Hematopoietic multipotent progenitor cell treated with erythropoietin and hydrocortisone succinate and interleukin-3 and kit ligand, for 6 days (in vitro differentiated cells): ENCODE measurements at regions not wholly inside any gene's neighbourhood (a gene's known extent, or its start where the extent isn't known, plus 50 kb on each side); places are given as distances from the start of the nearest gene placed in this dataset.
A peak's percentile ranks its signal among the peaks of the same experiment; 100 is the strongest.

Source experiments
- DNase-seq: peaks from one replicate; pipeline ENCODE4 v3.0.0-alpha.2; 2015

DNA sequence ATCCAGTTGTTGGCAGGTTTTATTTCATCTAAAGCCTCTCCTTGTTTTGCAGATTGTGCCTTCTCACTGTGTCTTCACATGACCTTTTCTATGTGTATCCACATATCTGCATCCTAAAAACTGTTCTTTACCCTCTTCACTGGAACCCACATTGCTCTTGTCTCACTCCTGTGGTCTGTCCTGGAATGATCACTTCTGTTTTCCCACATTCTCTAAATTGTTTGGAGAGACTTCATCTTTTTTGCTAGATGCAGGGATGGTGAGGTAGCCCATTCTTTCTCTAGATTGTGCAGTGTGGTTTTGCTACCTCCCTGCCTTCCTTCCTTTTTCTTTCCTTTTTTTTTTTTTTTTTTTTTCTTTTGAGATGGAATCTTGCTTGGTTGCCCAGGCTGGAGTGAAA is 608.6 kb upstream of the MIR17HG start:
- no peak for DNase-seq

DNA sequence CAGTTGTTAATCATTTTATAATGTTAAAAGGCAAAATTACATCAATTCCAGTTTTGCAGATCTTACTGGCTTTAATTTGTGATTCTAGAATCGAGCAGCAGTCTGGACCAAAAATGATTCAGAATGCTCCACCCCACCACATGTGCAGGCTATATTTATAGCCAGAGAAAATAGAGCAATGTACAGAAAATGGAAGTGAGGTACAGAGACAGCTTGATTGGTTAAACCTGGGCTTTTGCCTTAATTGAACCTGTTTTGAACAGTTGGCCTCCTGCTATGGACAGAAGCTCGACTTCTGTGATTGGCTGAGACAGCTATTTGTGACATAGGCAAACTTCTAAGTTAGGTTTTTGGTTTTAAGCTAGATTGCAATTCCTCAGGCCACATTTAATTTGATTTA is 607.4 kb upstream of the MIR17HG start:
- no peak for DNase-seq

DNA sequence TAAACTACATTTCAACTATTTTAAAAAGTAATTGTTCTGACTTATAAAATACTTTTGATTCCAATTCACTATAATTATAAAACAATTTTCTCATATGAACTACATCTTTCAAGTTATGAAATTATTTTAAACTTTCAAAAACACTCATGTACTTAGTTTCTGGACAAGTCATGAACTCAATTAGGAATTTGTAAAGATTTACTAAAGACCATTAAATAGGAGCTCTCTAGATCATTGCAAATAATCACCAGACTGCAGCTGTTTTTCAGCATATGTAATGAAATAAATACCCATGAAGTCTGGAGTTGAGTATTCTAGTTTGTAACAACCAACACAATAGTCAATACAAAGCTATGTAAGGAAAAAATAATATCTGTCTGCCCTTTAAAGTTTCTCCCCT is 605.1 kb upstream of the MIR17HG start:
- no peak for DNase-seq

DNA sequence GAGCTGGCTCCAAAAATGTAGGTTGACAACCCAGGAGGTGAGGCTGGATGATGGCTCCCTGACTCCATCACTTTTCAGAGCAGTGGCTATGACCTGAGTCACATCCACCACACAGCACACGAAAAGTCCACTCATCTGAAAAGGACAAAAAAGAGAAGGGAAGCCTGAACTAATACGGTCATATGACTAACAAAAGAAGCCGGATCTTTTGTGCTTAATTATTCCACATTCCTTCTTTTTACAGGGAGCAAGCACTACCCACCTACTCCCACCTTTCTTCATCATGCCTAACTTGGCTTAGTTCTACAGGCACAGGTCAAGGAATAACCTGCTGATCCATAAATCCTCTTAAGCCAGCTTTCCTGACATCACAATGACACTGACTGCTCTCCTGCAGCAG is 601.3 kb upstream of the MIR17HG start:
- no peak for DNase-seq

DNA sequence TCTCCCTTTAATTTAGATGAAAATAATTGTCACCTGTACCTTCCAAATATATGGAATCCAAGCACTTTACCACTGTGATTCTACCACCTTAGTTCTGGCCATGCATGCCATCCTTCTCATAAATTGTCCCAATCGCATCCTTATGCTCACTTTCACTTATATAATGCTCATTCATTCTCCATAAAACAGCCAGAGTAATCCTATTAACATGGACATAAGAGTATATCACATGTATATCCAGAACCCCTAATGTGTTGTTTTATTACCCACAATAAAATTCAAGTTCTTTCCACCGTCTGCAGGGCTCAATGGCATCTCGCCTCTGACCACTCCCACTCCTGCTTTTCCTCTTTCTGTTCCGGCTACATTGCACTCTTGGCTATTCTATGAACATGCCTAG is 597.5 kb upstream of the MIR17HG start:
- no peak for DNase-seq

DNA sequence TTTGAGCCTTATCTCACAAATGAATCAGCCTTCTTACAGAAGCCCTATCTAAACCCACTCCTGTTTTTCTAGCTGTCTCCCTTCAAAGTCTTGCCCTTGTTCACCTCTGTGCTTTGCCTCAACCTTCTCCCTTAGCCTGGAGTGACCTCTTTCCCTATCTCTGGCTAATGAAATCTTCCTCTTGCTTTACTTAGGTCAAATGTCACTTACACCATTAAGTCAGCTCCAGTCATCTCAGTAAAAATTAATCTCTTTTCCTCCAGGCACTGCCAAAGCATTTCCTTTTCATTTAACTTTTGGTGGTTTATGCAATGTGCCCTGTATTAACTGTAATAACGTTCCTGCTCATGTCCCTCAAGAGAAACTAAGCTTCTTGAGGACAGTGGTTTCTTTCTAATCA is 596.5 kb upstream of the MIR17HG start:
- no peak for DNase-seq

DNA sequence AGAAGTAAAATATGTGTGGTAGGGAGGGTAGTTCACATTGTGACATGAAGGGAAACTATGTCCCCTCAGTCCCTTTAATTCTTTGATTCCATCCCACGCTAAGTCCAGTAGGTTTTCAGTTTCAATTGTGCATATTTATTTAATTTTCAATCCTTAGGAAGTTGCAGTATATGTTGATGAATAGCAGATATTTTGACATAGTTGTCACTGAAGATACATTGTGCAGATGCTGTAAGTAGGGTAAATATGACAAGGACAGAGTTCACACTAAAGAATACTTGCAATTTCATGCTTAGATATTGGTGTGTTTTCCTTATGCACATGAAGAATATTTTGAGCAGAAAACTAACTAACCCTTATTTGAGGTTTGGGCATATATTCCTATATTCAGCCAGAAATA is 595.4 kb upstream of the MIR17HG start:
- DNase-seq, result no peak

DNA sequence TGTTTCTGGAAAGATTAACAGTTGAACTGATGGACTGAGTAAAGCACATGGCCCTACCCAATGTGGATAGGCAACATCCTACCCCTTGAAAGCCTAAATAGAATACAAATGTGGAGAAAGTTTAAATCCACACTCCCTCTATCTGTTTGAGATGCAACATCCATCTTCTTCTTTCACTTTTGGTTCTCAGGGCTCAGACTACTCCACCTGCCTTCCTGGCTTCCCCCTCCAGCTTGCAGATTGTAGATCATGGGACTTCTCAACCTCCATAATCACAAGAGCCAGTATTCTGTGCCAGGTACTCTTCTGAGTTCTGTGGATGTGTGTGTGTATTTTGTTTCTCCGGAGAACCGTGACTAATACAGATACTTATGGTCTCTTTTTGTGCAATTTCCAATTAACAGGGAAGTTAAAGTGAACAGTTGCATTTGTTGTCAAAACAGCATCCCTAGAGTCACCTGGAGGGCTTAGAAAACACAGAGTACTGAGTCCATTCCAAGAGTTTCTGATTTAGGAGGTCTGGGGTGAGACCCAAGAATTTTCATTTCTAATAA is 590.3 kb upstream of the MIR17HG start:
- DNase-seq, result no peak

DNA sequence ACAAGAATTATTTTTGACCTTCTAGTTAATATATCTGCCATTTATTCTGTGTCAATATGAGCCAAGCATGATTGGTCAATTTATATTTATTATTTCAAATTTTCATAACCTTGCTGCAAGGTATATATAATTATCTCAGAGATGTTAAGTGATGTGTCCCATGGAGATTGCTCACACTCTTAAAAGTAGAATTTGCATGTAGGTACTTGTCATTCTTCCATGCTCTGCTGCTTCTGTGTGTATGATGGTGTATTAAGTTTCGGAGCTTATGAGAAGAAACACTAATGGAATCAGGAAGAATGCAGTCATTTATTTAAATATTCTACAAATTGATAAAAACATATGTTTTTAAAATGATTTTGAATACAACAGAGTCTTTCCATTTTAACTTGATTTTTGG is 586.8 kb upstream of the MIR17HG start:
- DNase-seq, result no peak

DNA sequence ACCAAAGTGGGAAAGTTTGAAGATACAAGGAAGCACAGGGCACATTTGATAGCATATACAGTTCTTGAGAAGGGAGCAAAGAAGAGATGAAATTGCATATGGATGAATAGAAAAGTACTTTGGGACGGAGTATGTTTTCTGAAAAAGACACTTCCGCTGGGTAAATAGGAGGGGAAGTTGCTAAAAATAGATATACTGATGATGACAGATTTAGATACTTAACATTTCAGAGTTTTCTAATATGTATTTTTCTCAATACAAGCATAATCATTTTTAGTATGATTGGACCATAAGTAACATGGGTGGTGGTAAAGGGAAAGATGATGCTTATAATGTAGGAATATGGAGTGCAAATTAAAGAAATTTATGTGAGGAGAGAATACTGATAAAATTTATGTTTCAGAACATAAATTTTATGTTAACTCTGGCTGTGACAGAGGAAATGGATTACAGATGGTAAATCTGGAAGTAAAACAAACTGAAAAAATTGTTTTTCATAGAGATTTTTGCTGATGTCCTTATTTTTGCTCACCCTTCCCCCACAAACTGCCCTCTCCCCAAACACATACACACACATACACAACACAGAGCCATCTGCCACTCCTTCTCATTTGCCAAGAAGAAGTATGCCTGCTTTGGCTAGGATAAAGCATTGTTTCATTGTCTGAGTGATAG is 583.9 kb upstream of the MIR17HG start:
- DNase-seq, result no peak

DNA sequence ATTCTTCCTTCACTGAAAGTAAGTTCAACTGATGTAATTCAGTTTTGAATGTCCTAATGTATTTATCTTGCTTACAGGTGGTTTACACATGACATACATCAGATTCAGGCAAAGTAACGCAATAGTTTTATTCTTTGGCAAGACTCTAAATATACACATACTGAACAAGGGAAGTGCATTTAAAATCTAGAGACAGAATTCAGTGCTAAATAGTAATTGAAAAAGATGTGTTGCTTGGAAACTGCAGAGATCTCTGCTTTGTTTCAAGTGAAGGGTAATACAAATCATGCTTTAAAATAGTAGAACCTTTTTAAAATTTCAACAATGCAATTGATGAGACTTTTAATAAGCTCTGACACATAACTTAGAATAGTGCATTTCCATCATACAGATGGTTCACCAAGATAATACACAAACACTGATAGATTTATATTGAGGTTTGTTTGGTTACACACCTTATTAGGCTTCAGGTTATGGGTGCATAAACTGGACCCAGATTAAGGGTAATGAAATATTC is 581.0 kb upstream of the MIR17HG start:
- DNase-seq, result no peak

DNA sequence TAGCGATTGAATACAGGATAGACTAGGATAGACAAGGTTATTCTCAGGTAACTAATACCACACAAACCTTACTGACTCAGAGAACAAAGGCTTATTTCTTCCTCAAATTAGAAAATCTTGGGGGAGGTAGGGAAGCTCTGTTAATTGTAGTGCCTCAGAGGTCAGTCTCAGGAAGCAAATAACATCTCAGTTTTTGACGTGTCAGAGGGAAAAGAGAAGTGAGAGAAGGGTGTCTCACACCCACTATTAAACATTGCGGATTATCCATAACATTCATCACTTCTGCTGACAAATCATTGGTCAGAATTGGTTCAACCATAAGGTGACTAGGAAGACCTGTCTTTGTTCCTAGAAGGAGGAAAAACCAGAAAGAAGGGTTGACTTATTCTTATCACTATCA is 579.4 kb upstream of the MIR17HG start:
- DNase-seq, result no peak

DNA sequence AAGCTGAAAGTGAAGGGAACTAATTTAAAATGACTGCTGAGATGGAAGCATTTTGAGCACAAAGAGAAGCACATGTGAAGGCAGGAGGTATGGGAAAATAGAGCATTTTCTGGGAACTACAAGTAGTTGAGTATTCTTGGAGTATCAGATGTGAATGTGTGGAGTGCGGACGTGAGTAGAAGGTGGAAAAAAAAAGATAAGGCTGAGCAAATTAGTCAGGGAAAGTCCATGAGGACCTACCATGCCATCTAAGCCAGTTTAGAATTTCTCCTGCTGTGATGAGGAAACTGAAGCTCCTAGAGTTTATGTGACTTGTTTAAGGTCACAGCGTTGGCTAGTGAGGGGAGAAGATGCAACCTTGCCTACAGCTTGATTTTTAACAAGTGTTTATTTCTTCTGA is 578.1 kb upstream of the MIR17HG start:
- no peak for DNase-seq

DNA sequence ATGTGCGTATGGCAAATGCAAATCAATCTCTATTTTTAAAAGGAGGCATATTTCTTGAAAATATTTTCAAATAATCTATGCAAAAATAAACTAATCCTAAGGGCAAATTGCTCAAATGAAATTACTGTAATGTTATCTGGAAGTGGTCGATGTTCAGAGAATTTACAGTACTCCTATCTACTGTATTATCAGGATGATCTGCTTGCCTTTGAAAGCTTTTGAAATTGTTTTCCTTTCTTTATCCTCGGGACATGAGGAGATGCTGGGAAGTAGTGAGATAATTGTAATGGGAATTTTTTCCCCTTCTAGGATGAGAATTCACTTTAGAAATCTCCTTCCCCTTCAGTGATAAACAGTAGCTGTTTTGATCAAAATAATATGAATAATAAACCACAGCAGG is 577.2 kb upstream of the MIR17HG start:
- no peak for DNase-seq

DNA sequence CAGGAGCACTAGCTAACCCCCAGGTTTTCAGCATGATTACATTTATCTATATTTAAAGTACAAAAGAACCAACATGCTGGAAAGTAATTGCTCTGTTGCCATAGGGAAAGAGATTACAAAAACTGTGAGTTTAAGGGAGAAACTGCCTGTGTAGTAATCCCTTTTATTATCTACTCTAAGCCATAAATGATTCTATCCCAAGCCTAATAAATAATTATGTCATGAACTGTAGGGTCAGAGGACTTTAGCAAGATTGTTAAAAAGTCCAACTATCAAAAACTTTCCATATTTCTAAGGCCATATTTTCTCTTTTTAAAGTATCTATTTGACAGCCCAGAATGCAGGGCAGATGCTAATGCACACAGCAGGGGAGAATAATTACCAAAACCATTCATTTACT is 573.8 kb upstream of the MIR17HG start:
- no peak for DNase-seq

DNA sequence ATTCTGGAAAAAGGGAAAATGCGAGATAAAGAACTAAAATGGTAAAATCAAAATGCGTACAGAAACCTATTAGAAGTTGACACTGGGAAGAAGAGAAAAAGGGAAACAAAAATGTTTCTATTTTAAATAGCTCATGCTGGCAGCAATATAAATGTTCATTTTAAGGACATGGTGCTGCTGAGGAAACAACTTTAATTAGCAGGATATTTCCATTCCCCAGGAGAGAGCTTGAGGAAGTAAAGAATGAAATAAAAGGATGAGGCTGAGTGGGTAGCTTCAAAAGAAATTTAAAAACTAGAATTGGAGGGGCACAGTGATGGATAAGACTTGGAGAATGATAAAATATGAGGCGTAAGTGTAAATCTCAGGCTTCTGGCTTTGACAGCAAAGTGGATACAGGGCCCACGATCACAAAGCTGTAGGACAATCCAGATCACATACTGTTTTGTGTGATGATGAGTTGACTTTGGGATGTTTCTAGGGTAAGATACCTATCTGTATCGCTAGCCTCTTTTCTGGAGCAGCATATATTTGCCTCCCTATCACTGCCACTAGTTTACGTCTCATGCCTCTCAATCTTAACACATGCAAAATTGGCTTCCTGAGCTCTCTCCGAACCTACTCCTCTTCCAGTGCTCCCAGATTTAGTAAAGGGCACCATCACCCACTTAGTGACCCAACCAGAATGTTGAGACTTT is 571.3 kb upstream of the MIR17HG start:
- no peak for DNase-seq

DNA sequence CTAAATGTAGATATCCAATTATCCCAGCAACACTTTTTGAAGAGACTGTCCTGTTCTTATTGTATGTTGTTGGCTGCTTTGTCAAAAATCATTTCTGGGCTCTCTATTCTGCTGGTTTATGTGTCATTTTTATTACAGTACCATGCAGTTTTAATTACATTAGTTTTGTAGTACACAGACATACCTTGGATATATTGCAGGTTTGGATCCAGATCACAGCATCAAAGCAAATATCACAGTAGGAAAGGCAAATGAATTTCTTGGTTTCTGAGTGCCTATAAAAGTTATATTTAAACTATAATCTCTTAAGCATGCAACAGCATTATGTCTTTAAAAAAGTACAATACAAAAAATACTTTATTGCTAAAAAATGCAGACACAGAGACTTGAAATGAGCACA is 564.2 kb upstream of the MIR17HG start:
- DNase-seq, result no peak

DNA sequence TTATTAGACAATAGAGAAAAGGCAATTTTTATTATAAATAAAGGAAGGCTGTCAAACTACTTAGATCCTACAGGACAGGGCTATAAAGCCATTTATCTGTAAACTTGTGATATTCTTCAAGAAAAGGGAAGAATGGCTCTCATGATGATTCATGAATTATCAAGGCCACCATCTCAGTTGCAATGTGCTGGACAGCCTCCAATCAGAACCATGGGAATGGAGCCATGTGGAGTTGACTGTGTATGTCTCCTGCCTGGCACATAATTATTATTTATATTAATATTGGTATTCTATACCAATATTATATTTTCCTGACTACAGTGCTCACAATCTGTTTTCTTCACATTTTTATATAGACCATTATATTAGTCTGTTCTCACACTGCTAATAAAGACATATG is 560.5 kb upstream of the MIR17HG start:
- no peak for DNase-seq

DNA sequence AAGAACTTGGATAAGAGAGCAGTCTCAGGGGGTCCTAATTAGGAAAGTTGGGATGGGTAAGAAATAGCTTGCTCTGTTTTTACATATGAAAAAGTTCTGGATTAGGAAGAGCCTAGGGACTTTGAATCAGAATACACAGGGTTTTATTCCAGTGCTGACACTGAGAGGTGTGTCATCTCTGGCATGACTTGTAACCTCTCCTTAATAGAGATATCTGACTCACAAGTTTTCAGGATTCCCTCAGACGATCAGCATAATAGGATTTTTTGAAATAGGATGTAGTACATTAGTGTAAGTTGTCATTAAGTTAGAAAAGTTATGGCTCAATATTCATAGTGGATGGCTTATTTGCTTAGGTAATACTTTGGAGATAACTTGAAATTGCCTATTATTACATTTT is 555.2 kb upstream of the MIR17HG start:
- no peak for DNase-seq

DNA sequence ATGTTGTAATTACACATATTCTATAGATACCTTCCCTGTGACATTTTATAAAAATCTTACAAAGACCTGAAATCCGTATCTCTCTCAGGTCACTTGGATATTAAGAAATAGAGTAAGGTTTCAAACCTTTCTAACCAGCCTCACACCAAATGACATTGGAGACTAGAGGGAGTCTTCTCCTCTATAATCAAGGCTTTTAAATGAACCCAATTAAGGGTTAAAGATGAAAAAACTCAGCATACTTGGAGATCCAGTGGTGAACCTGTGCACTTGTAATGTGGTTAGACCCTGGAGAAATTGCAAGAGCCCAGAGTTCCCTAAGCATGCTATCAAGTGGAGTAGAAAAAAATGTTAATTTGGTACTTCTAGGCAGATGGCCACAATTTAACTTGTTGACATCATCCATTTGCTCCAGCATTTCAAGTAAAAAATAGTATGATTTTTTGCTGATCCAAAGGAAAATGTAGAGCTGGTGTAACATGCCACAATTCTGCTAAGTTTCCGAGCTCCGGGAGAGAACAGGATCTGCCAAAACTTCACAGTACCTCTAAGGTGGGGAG is 554.1 kb upstream of the MIR17HG start:
- DNase-seq, result no peak

DNA sequence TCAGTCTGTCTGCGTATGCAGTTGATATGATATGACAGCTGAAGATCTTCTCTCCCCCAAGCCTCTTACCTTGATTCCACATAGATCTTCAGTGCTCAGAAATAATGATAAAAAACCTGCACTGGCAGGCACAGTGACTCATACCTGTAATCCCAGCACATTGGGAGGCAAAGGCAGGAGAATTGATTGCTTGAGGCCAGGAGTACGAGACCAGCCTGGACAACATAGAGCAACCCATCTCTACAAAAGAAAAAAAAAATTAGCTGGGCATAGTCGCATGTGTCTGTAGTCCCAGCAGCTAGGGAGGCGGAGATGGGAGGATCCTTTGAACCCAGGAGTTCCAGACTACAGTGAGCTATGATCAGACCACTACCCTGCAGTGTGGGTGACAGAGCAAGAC is 551.0 kb upstream of the MIR17HG start:
- no peak for DNase-seq

DNA sequence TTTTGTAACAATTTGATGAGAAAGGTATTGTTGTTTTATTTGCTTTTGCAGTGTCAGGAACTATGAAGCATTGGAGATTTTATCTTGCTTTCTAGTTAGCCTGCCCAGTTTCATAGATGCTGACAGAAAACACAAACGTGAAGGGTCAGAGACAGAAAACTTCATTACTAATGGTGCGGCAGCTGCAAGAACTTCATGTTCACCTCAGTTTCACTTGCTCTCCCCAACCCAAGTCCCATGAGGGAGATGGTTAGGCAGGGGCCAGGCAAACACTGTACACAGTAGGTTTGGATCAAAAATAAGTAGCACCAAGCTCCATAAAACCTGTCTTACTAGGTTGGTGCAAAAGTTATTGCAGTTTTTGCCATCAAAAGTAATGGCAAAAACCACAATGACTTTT is 550.2 kb upstream of the MIR17HG start:
- no peak for DNase-seq

DNA sequence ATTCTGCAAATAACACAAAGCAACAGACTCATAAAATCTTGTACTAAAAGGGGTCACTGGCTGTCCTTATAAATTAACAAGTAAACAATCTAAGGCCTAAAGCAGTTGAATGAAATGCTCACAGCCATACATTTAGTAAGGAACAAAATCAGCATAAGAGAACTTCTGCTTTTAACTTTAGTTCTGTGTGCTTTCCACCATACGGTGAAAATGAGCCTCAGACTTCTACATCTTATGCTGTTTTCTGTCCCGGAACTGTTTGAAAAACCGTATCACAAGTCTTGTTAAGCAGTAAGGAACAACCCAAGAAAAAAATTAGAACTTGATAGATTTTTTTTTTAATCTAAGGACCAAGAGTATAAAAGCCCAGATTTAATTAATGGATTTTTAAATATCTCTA is 549.1 kb upstream of the MIR17HG start:
- DNase-seq, result peak; percentile 32

DNA sequence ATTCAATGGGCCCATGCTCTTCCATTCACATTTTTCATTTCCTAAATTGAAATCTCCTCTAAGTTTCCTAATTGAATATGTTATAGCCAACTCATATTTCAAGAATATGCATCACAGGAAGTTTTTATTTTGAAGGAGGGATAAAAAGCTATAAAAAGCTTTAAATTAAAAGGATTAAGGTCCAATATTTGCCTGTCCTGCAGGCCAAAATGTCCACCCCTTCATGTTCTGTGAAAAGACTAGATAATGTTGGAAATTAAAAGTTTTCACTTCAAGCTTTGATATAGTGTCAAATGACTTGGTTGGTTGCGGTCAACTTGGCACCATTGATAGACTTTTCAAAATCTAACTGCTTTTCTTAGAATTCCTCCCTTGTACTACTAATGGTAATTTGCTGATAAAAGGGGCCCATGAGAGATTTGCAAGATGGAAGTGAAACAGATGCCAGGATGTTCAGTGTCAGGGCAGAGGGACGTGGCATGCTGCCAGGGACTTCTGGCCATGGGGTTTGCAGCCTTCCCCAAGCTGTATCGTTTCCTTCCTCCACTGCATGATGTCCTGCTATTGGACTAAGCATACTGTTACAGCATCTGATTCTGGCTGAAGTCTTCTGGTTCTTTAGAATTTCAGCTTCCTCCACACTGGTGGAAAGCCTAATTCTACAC is 547.3 kb upstream of the MIR17HG start:
- peak; percentile 85 for DNase-seq
